22Rv1 (cell line): ENCODE measurements at regions not wholly inside any gene's neighbourhood (a gene's known extent, or its start where the extent isn't known, plus 50 kb on each side); places are given as distances from the start of the nearest gene placed in this dataset.

ENCODE experiments used
- ZFX ChIP-seq: fragments of 450-650 bp; IDR thresholded peaks from 2 replicates; pipeline ENCODE4 v1.6.1; 2017; ENCODE audit warnings: antibody characterized with exemption, borderline replicate concordance
- TF ChIP-seq, protein P1 (sequence below): fragments of 450-650 bp; IDR thresholded peaks from 2 replicates; pipeline ENCODE4 v1.5.1; 2017; ENCODE audit warnings: mild to moderate bottlenecking

DNA sequence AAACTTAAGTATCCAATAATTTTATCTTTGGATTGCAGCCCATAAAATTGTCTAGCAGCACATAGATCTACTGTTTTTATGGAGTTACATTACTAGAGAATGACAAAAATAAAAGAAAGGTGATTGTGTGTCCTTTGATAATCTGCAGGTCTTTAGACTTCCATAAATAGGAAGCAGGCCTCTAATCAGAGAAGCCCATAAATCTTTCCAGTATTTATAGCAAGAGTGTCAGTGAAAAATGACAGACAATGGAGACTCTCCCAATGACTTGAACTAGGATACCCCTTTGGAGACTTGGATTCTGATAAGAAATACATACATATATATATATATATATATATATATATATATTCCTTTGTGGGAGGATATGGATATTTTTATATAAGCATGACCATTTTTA lies 351.2 kb downstream of the PCDH17 start:
- TF ChIP-seq, protein P1, sequence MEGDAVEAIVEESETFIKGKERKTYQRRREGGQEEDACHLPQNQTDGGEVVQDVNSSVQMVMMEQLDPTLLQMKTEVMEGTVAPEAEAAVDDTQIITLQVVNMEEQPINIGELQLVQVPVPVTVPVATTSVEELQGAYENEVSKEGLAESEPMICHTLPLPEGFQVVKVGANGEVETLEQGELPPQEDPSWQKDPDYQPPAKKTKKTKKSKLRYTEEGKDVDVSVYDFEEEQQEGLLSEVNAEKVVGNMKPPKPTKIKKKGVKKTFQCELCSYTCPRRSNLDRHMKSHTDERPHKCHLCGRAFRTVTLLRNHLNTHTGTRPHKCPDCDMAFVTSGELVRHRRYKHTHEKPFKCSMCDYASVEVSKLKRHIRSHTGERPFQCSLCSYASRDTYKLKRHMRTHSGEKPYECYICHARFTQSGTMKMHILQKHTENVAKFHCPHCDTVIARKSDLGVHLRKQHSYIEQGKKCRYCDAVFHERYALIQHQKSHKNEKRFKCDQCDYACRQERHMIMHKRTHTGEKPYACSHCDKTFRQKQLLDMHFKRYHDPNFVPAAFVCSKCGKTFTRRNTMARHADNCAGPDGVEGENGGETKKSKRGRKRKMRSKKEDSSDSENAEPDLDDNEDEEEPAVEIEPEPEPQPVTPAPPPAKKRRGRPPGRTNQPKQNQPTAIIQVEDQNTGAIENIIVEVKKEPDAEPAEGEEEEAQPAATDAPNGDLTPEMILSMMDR = no peak
- no peak for TF ChIP-seq ZFX
